ELR (cell line): ENCODE measurements at regions not wholly inside any gene's neighbourhood (a gene's known extent, or its start where the extent isn't known, plus 50 kb on each side); places are given as distances from the start of the nearest gene placed in this dataset.

Source experiments
- DNase-seq: peaks from one replicate; pipeline ENCODE4 v3.0.0-alpha.2; 2015; ENCODE audit warnings: low read depth

- no peak for DNase-seq
Measured at GRCh38 chr4:30450474-30450873, 269.7 kb upstream of the PCDH7 start.

- DNase-seq = peak; percentile 3
Measured at GRCh38 chr4:30454504-30454903, 265.7 kb upstream of the PCDH7 start.

- DNase-seq = no peak
Measured at GRCh38 chr4:30456716-30457115, 263.5 kb upstream of the PCDH7 start.

GRCh38 chr4:30460818-30461217 lies 259.4 kb upstream of the PCDH7 start:
- DNase-seq = no peak

GRCh38 chr4:30461218-30461617 lies 259.0 kb upstream of the PCDH7 start:
- no peak for DNase-seq

- no peak for DNase-seq
Measured at GRCh38 chr4:30462445-30463090, 257.6 kb upstream of the PCDH7 start.

- no peak for DNase-seq
Measured at GRCh38 chr4:30471861-30472260, 248.3 kb upstream of the PCDH7 start.

GRCh38 chr4:30473225-30473624 lies 246.9 kb upstream of the PCDH7 start:
- no peak for DNase-seq

- no peak for DNase-seq
Measured at GRCh38 chr4:30495251-30495650, 224.9 kb upstream of the PCDH7 start.

GRCh38 chr4:30495651-30496310 lies 224.4 kb upstream of the PCDH7 start:
- no peak for DNase-seq

- DNase-seq = no peak
Measured at GRCh38 chr4:30511751-30512150, 208.4 kb upstream of the PCDH7 start.

GRCh38 chr4:30518211-30518610 lies 202.0 kb upstream of the PCDH7 start:
- DNase-seq = no peak

- DNase-seq = no peak
Measured at GRCh38 chr4:30525662-30526315, 194.4 kb upstream of the PCDH7 start.

GRCh38 chr4:30535255-30535654 lies 184.9 kb upstream of the PCDH7 start:
- DNase-seq = peak; percentile 56

GRCh38 chr4:30536231-30536630 lies 183.9 kb upstream of the PCDH7 start:
- DNase-seq = peak; percentile 71

GRCh38 chr4:30537456-30537855 lies 182.7 kb upstream of the PCDH7 start:
- peak; percentile 92 for DNase-seq

GRCh38 chr4:30538794-30539193 lies 181.4 kb upstream of the PCDH7 start:
- DNase-seq = peak; percentile 7

GRCh38 chr4:30543057-30543456 lies 177.1 kb upstream of the PCDH7 start:
- DNase-seq = no peak

- DNase-seq = no peak
Measured at GRCh38 chr4:30553151-30553550, 167.0 kb upstream of the PCDH7 start.

GRCh38 chr4:30553706-30554105 lies 166.5 kb upstream of the PCDH7 start:
- peak; percentile 15 for DNase-seq

- no peak for DNase-seq
Measured at GRCh38 chr4:30555775-30556174, 164.4 kb upstream of the PCDH7 start.

- DNase-seq = no peak
Measured at GRCh38 chr4:30559481-30559880, 160.7 kb upstream of the PCDH7 start.

GRCh38 chr4:30586850-30587249 lies 133.3 kb upstream of the PCDH7 start:
- DNase-seq = no peak
